NCI-H524 treated with DMSO at 0.1 percent for 48 hours (cell line): ENCODE measurements at regions not wholly inside any gene's neighbourhood (a gene's known extent, or its start where the extent isn't known, plus 50 kb on each side); places are given as distances from the start of the nearest gene placed in this dataset.
A peak's percentile ranks its signal among the peaks of the same experiment; 100 is the strongest.

Experiments used
- DNase-seq: peaks from one replicate; lab custom pipeline; 2025; lab: John Stamatoyannopoulos, UW

DNA sequence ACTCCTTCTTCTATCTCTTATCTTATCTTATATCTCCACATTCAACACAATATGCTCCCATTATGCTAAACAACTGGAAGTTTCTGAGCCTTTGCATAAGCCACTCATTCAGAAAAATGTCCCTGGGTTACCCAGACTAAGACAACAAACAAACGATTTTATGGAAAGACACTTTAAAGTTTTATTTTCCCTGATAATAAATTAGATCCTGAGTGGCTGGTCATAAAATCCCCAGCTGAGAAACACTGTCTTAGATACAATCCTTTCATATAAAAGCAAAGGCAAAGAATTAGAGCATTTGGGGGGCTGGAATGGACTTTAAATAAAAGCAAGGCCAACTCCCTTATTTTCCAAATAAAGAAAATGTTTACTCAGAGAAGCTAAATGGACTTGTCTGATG lies 322.3 kb downstream of the GBE1 start:
- DNase-seq = no peak

GRCh38 chr3:81437683-81438082 lies 323.8 kb downstream of the GBE1 start:
- no peak for DNase-seq

- DNase-seq = no peak
Observed at GRCh38 chr3:81436182-81436581, 325.3 kb downstream of the GBE1 start.

DNA sequence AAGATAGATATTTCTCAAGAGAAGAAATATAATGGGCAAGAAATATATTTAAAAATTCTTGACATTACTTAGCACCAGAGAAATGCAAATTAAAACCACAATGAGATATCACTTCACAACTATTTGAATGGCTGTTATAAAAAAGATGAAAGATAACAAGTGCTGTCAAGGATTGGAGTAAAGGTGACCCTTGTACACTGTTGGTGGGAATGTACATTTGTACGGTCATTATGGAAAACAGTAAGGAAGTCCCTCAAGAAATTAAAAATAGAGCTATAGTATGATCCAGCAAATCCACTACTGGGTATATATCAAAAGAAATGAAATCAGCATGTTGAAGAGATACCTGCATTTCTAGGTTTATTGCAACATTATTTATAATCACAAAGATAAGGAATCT lies 326.4 kb downstream of the GBE1 start:
- no peak for DNase-seq

- DNase-seq = no peak
Observed at GRCh38 chr3:81434161-81434560, 327.3 kb downstream of the GBE1 start.

DNA sequence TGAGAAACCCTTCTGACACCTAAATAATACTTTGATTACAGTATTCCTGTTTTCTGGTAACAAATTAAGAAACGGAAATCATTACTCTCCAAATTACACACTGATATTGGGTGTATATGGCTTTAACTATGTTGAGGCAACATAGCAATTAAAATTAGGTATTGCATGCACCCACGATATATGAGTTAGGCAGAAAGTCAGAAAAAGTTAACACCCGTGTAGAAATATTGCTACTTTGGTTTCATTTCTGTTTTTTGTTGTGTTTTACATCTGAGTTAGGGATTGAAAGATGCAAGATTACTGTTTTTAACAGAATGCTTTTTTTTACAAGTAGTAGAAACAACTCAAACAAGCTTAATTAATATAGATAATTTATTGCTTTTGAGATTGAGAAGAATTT lies 327.8 kb downstream of the GBE1 start:
- DNase-seq = no peak

DNA sequence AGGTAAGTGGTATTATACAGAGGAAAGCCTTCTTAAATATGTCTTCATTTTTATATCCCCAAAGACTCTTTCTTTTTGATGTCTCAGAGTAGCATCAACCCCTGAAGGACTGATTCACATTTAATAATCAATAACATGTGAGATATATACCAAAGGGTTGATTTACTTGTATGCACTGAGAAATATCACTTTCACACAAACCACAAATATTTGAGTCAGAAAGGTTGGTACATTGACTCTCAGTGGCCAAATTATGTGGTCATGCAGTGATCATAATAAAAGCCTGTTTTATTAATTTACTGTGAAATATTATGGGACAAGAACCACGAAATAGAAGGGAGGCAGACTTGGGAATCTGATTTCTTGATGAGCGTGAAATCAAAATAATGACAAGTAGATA lies 329.0 kb downstream of the GBE1 start:
- no peak for DNase-seq

DNA sequence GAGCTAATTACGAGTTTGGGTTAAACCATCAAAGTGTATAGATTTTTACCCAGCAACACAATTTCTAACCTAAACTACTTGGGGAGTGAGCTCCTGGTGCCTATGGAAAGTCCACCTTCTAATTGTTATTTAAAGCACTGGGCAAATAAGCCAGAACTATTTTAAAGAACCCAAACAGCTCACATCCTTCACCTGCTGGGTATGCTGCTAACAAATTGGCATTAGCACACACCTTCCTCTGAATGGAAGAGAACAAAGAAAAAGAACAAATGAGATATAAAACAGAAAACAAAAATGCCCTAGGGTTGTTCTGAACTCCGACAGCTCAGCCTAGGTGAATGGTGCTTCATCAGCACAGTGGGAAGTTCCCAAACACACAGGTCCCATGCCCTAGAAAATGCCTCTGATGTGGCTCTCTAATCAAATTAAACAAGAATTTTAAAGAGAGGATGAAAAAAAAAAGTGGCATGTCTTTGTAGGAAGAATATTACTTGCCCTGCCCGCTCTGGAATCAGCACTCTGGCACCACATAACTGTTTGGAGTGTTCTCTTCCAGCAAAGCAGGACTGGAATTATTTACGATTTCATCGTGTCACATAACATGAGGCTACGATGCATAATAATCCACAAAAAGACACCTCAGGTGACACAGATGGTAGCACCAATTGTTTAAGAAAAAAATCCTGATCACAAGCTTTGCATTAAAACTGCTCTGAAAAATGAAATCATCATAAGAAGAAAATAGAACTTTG lies 334.4 kb downstream of the GBE1 start:
- no peak for DNase-seq

DNA sequence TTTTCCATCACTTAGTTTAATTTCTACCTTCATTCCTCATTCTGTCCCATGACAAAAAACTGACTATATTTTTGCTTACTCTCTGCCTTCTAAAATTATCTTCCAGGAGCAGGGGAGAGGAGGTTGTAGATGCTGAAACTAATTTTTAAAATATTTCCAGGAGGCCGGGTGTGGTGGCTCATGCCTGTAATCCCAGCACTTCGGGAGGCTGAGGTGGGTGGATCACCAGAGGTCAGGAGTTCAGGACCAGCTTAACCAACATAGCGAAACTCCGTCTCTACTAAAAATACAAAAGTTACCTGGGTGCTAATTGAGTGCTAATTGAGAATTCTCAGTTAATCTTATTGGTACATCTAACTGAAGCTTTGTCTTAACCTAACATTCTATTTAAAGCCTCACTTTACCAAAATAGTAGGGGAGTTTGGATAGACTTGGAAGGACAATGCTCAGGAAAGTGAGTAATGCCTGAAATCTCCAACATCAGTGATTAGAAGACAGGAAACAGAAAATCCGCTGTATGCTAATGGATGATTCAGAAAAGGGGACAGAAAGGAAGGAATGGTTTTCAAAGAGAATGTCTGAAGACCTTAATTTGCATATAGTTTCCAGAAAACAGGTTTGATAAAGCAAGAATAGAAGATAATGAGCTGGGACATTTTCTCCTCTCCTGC lies 336.1 kb downstream of the GBE1 start:
- DNase-seq = no peak

- no peak for DNase-seq
Observed at GRCh38 chr3:81419228-81419627, 342.2 kb downstream of the GBE1 start.

DNA sequence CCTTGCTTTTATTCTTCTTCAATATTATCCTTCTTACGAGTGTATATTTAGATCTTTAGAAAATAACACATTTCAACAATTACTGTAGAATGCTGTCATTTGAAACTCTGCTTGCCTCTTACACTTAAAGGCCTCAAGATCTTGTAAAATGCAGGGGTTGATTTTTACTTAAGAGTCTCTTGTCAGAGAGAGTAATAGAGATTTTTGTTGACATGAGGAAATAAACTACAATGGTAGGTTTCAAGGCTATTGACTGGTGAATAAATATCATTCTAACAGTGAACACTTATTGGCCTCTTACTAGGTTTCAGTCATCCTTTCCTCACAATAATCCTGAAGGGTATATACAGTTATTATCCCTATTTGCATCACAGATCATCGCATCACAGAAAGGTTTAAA lies 344.6 kb downstream of the GBE1 start:
- DNase-seq = no peak

GRCh38 chr3:81406318-81406717 lies 355.1 kb downstream of the GBE1 start:
- no peak for DNase-seq

DNA sequence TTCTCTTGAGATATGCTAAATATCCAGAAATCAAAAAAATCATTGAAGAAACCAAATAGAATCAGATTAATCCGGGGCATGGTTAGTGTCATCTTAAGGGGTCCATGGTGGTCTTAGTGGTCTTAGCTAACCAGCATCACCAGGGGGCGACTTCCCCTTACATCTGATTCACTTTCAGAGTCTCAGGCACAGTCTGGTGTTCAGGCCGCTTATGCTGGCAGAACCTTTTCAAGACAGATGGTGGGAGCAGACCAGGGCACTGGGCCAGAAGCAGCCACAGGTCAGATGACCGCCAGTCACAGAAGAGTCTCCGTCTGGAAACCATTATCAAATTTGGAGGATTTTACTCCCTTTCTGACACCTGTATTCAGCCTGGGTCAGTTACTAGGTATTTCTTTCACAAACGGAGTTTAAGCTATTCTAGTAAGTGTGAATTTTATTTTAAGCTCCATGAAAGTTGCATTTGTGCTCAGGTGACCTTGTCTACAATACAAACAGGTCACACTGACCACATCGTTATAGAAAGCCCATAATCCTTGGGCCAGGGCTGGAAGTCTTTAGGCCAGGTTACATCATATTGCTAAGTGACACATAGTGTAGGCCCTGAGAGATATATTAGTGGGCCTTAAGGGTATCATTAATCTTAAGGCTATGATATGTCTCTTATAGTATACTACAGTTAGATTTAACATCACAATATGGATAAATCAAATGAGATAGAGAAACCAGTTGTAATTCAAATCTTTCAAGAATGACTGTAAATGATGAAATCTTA lies 365.5 kb downstream of the GBE1 start:
- DNase-seq = peak; percentile 45

DNA sequence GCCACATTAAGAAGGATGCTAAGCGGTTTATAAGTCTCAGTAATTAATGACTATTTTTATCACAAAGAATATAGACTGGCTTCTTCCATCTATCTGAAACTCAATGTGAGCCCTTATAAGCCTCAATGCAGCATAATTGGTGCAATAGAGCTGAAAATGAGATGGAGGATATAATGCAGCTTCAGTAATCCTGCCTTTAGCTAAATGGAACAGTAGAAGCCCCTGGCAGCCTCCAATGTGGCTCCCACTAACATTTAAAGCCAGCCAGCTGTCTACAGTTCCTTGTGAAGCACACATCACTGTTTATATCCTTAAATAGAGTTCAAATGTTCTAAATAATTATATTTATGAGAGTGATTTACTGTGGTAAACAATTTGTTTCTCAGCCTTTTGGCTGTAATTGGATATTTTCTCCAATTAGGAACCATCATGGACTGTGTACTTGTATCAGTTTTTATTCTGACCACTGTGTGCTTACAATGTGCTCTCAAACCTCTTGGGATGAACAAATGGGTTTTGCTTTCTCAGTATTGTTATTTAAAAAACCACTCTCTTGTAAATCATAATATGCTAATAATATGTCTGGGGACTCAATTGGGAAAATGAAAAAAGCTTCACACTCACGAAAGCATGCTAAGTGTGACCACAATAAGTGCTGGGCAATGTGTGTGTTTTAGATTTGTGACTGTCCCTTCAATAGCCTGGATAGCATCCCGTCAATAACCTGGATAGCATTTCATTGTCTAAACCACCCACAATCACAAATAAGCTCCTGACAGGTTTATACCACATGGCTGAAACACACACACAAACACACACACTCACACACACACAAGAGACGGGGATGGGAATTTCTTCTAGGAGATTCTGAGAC lies 366.6 kb downstream of the GBE1 start:
- no peak for DNase-seq

- DNase-seq = no peak
Observed at GRCh38 chr3:81393251-81393650, 368.2 kb downstream of the GBE1 start.

DNA sequence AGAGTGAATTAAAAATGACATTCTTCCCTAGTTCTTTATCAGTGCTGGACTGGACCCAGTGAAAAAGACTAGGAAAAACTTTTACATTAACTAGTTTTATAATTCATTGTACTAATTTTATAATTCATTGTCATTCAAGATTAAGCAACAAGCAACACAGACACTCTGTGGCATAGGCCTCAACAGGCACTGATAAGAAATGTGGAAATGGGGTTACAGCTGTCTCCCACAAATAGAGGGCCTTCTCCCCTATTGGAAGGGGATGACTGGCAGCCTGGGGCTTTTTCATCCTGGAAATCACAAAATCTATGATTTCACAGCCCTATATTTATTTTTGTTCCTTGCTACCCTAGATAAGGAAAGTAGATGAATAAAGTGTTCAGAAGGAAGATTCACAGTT lies 370.6 kb downstream of the GBE1 start:
- DNase-seq = no peak

GRCh38 chr3:81388191-81388590 lies 373.3 kb downstream of the GBE1 start:
- no peak for DNase-seq

GRCh38 chr3:81382470-81382869 lies 379.0 kb downstream of the GBE1 start:
- no peak for DNase-seq

DNA sequence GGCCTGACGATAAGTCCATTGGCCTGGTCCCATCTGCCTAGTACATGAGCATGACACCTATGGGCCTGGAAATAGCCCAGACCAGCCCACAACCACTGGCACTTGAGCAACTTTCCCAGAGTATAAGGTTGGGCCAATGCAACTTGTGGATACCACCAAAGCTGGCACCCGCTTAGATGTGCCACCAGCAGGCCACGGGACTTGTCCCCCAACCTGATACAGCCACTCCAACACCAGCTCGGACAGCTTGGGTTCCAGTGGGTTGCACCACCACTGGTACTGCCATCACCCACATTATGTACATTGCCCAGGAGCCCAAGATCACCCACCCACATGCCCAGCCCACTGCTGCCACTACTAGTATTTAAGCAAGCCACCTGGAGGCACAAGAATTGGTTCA lies 381.2 kb downstream of the GBE1 start:
- DNase-seq = no peak

- no peak for DNase-seq
Observed at GRCh38 chr3:81378552-81379293, 382.7 kb downstream of the GBE1 start.

DNA sequence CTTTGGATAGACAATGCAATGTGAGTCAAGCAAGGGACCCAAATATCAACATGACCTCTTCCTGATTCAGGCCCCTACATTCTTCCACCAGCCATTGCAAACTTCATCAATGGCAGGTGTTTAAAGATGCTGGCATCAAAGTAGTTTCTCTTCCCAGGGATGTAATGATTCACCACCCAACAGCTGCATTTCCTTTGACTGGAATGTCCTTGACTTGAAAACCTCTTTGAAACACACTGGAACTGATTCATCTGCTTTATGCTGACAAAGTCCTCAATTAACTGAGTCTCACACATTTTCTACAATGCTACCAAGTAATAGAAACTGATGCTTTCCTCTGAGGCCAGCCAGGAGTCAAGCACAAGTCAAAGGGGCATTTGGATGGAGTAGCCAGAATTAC lies 385.5 kb downstream of the GBE1 start:
- DNase-seq = no peak
